ENCODE measurements at regions not wholly inside any gene's neighbourhood (a gene's known extent, or its start where the extent isn't known, plus 50 kb on each side); places are given as distances from the start of the nearest gene placed in this dataset.

DNA sequence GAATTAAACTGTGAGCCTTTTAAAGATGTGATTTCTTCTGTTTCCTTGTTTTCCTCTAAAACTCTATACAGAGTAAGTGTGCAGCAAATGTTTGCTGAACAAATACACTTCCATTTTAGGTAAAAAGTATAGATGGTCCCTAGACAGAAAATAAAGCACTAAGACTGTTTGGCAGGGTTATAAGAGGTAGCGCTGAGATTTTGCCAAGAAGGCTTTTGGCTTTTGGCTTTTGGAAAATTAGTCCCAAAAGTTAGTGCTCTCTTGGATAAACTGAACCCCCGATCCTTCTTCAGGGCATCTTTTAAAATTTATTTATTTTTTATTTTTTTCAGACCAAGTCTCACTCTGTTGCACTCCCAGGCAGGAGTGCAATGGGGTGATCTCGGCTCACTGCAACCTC lies 175.7 kb upstream of the NRP1 start:
- intact Hi-C loops (cut with micrococcal nuclease; ENCODE audit: unreplicated experiment): no loop called here
- Histone ChIP-seq H3K4me1 (ENCODE audit: insufficient read depth, low read length, poor library complexity, severe bottlenecking) (peaks cover 8% of the 10 kb centered on the region), H3K4me3 (ENCODE audit: low read depth, low read length, poor library complexity, severe bottlenecking) (no peak overlapping the region), H3K27me3 (replicated peaks; ENCODE audit: insufficient read depth, low read depth, low read length, poor library complexity) (no peaks in the 10 kb centered on the region), H3K9me3 (ENCODE audit: low read depth, low read length, poor library complexity, severe bottlenecking) (no peaks in the 10 kb centered on the region), H3K27ac (ENCODE audit: low read depth, low read length, poor library complexity, severe bottlenecking) (no peak overlapping the region), H3K36me3 (ENCODE audit: insufficient read depth, low read length, poor library complexity, severe bottlenecking) (no peaks in the 10 kb centered on the region)
- no peak for DNase-seq (ENCODE audit: low spot score)
- POLR2A ChIA-PET (ENCODE audit: low non-redundant PET): no interaction called here
- BruUV-seq (replicated peaks): no TSS peak
- no peak for TF ChIP-seq EZH2 (IDR thresholded peaks at IDR 0.05; ENCODE audit: borderline replicate concordance, low read depth, low read length, poor library complexity, severe bottlenecking)
- TF ChIP-seq, protein P1, sequence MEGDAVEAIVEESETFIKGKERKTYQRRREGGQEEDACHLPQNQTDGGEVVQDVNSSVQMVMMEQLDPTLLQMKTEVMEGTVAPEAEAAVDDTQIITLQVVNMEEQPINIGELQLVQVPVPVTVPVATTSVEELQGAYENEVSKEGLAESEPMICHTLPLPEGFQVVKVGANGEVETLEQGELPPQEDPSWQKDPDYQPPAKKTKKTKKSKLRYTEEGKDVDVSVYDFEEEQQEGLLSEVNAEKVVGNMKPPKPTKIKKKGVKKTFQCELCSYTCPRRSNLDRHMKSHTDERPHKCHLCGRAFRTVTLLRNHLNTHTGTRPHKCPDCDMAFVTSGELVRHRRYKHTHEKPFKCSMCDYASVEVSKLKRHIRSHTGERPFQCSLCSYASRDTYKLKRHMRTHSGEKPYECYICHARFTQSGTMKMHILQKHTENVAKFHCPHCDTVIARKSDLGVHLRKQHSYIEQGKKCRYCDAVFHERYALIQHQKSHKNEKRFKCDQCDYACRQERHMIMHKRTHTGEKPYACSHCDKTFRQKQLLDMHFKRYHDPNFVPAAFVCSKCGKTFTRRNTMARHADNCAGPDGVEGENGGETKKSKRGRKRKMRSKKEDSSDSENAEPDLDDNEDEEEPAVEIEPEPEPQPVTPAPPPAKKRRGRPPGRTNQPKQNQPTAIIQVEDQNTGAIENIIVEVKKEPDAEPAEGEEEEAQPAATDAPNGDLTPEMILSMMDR (conservative IDR thresholded peaks at IDR 0.05; ENCODE audit: low read depth, low read length): no peak
- CTCF ChIA-PET: no interaction called here

DNA sequence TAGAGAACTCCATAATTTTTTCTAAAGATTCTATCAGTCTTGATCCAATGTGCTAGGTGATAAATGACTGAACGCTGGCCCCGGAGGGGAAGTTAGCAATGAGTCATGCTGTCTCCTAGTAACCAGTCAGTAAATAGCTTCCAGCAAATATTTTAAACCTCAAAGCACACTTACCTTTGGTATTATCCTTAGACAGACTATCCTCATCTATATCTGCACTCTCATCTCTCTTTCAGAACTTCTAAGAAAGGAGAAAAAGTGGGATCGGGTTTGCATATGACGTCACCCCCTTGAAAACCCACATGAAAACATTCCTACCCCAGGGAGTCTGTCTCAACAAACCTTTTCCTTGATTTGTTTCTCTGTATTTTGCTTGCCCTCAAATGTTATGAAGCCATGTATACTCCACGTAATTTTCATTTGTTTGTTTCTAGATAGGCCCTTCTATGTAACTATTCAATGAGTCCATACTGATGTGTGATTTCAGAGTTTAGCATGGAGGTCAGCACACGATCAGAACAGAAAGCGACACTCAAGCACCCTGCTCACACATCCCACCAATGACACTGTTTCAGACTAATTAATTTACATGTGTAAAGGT lies 174.9 kb upstream of the NRP1 start:
- intact Hi-C loops (cut with micrococcal nuclease; ENCODE audit: unreplicated experiment): no loop called here
- ChIA-PET CTCF (no interaction called here), POLR2A (ENCODE audit: low non-redundant PET) (no interaction called here)
- H3K27ac ChIP-seq (ENCODE audit: low read depth, low read length, poor library complexity, severe bottlenecking): no peak overlapping the region
- peak; percentile 45 for DNase-seq (ENCODE audit: low spot score)
- H3K27me3 ChIP-seq (replicated peaks; ENCODE audit: insufficient read depth, low read depth, low read length, poor library complexity): no peaks in the 10 kb centered on the region
- no TSS peak for BruUV-seq (replicated peaks)
- TF ChIP-seq EZH2 (IDR thresholded peaks at IDR 0.05; ENCODE audit: borderline replicate concordance, low read depth, low read length, poor library complexity, severe bottlenecking): no peak
- TF ChIP-seq, protein P1 (conservative IDR thresholded peaks at IDR 0.05; ENCODE audit: low read depth, low read length): no peak
- H3K4me1 ChIP-seq (ENCODE audit: insufficient read depth, low read length, poor library complexity, severe bottlenecking): peaks cover 8% of the 10 kb centered on the region
- no peak overlapping the region for H3K4me3 ChIP-seq (ENCODE audit: low read depth, low read length, poor library complexity, severe bottlenecking)
- no peaks in the 10 kb centered on the region for H3K9me3 ChIP-seq (ENCODE audit: low read depth, low read length, poor library complexity, severe bottlenecking)
- H3K36me3 ChIP-seq (ENCODE audit: insufficient read depth, low read length, poor library complexity, severe bottlenecking): no peaks in the 10 kb centered on the region

DNA sequence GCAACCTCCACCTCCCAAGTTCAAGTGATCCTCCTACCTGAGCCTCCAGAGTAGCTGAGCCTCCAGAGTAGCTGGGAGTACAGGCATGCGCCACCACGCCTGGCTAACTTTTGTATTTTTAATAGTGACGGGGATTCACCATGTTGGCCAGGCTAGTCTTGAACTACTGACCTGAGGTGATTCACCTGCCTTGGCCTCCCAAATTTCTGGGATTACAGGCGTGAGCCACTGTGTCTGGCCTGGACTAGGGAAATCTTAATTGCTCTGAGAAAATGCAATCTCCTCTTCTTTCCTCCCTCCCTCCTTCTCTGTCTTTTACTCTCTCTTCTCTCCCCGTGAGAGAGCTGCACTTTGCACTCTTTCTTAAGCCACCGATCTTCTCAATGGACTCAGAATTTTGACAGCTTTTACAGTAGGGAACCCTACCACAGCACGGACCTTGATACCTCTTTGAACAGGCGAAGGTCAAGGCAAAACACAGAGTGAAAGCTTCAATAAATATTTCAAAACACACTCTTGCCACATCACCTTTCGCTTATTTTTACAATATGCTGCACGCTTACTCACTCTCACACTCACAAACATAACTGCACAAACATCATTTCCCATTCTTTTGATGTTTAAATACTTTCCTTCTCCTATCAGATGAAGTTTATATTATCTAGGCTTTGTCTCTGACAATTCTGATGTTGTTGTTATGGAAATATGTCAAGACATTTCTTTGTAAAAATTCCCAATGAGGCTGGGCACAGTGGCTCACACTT lies 173.4 kb upstream of the NRP1 start:
- Histone ChIP-seq H3K9me3 (ENCODE audit: low read depth, low read length, poor library complexity, severe bottlenecking) (no peaks in the 10 kb centered on the region), H3K27me3 (replicated peaks; ENCODE audit: insufficient read depth, low read depth, low read length, poor library complexity) (no peaks in the 10 kb centered on the region), H3K4me1 (ENCODE audit: insufficient read depth, low read length, poor library complexity, severe bottlenecking) (peaks cover 8% of the 10 kb centered on the region), H3K27ac (ENCODE audit: low read depth, low read length, poor library complexity, severe bottlenecking) (no peak overlapping the region), H3K4me3 (ENCODE audit: low read depth, low read length, poor library complexity, severe bottlenecking) (no peak overlapping the region), H3K36me3 (ENCODE audit: insufficient read depth, low read length, poor library complexity, severe bottlenecking) (no peaks in the 10 kb centered on the region)
- ChIA-PET CTCF (no interaction called here), POLR2A (ENCODE audit: low non-redundant PET) (no interaction called here)
- no peak for DNase-seq (ENCODE audit: low spot score)
- BruUV-seq (replicated peaks): no TSS peak
- intact Hi-C loops (cut with micrococcal nuclease; ENCODE audit: unreplicated experiment): no loop called here
- no peak for TF ChIP-seq EZH2 (IDR thresholded peaks at IDR 0.05; ENCODE audit: borderline replicate concordance, low read depth, low read length, poor library complexity, severe bottlenecking)
- TF ChIP-seq, protein P1 (conservative IDR thresholded peaks at IDR 0.05; ENCODE audit: low read depth, low read length): no peak
